ENCODE measurements at regions not wholly inside any gene's neighbourhood (a gene's known extent, or its start where the extent isn't known, plus 50 kb on each side); places are given as distances from the start of the nearest gene placed in this dataset.

- Histone ChIP-seq H3K4me3 (ENCODE audit: low read length) (no peak overlapping the region), H3K4me2 (ENCODE audit: low read length) (no peak overlapping the region), H3K4me1 (ENCODE audit: control insufficient read depth, insufficient read depth, low read length) (no peaks in the 10 kb centered on the region), H3K36me3 (ENCODE audit: insufficient read depth, low read length) (no peaks in the 10 kb centered on the region), H3K9ac (ENCODE audit: low read depth, low read length) (no peak overlapping the region), H3K27me3 (ENCODE audit: control insufficient read depth, insufficient read depth, low read length) (no peaks in the 10 kb centered on the region), H3K9me3 (replicated peaks; ENCODE audit: low read length) (no peaks in the 10 kb centered on the region)
Measured at GRCh38 chr4:35506161-35506560, 738.2 kb downstream of the ARAP2 start.

DNA sequence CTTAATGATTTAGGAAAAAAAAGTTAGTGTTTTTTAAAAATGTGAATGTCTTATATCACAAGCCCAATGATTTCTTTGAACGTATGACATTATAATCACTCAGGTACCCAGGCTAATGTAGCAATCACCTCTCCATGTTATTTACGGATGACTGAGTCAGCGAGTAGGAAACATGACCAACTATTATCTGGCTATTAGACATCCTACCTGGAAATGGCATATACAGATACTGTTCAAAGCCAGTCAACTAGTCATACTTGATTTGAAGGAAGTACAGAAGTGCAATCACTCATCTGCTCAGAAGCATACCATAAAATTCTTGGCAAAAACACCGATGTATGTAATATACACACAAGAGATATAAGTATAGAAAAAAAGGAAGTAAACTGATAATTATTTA is 732.5 kb downstream of the ARAP2 start:
- Histone ChIP-seq H3K4me1 (ENCODE audit: control insufficient read depth, insufficient read depth, low read length) (no peaks in the 10 kb centered on the region), H3K36me3 (ENCODE audit: insufficient read depth, low read length) (no peaks in the 10 kb centered on the region), H3K9ac (ENCODE audit: low read depth, low read length) (no peak overlapping the region), H3K4me3 (ENCODE audit: low read length) (no peak overlapping the region), H3K4me2 (ENCODE audit: low read length) (no peak overlapping the region), H3K9me3 (replicated peaks; ENCODE audit: low read length) (no peaks in the 10 kb centered on the region), H3K27me3 (ENCODE audit: control insufficient read depth, insufficient read depth, low read length) (no peaks in the 10 kb centered on the region)

- no peaks in the 10 kb centered on the region for H3K36me3 ChIP-seq (ENCODE audit: insufficient read depth, low read length)
- H3K4me3 ChIP-seq (ENCODE audit: low read length): no peak overlapping the region
- H3K4me2 ChIP-seq (ENCODE audit: low read length): no peak overlapping the region
- no peak overlapping the region for H3K9ac ChIP-seq (ENCODE audit: low read depth, low read length)
- peaks cover 4% of the 10 kb centered on the region for H3K9me3 ChIP-seq (replicated peaks; ENCODE audit: low read length)
- no peaks in the 10 kb centered on the region for H3K4me1 ChIP-seq (ENCODE audit: control insufficient read depth, insufficient read depth, low read length)
- H3K27me3 ChIP-seq (ENCODE audit: control insufficient read depth, insufficient read depth, low read length): no peaks in the 10 kb centered on the region
Measured at GRCh38 chr4:35516102-35516501, 728.2 kb downstream of the ARAP2 start.

GRCh38 chr4:35520059-35520458 is 724.3 kb downstream of the ARAP2 start:
- no peaks in the 10 kb centered on the region for H3K4me1 ChIP-seq (ENCODE audit: control insufficient read depth, insufficient read depth, low read length)
- no peak overlapping the region for H3K4me2 ChIP-seq (ENCODE audit: low read length)
- peaks cover 4% of the 10 kb centered on the region for H3K9me3 ChIP-seq (replicated peaks; ENCODE audit: low read length)

GRCh38 chr4:35521682-35522081 is 722.6 kb downstream of the ARAP2 start:
- Histone ChIP-seq H3K9me3 (replicated peaks; ENCODE audit: low read length) (peaks cover 4% of the 10 kb centered on the region), H3K4me3 (ENCODE audit: low read length) (no peak overlapping the region), H3K4me1 (ENCODE audit: control insufficient read depth, insufficient read depth, low read length) (no peaks in the 10 kb centered on the region), H3K27me3 (ENCODE audit: control insufficient read depth, insufficient read depth, low read length) (no peaks in the 10 kb centered on the region), H3K36me3 (ENCODE audit: insufficient read depth, low read length) (no peaks in the 10 kb centered on the region), H3K4me2 (ENCODE audit: low read length) (no peak overlapping the region), H3K9ac (ENCODE audit: low read depth, low read length) (no peak overlapping the region)

More at GRCh38 chr4:35520059-35520458, 724.3 kb downstream of the ARAP2 start:
- Histone ChIP-seq H3K4me3 (ENCODE audit: low read length) (no peak overlapping the region), H3K27me3 (ENCODE audit: control insufficient read depth, insufficient read depth, low read length) (no peaks in the 10 kb centered on the region), H3K36me3 (ENCODE audit: insufficient read depth, low read length) (no peaks in the 10 kb centered on the region), H3K9ac (ENCODE audit: low read depth, low read length) (no peak overlapping the region)

DNA sequence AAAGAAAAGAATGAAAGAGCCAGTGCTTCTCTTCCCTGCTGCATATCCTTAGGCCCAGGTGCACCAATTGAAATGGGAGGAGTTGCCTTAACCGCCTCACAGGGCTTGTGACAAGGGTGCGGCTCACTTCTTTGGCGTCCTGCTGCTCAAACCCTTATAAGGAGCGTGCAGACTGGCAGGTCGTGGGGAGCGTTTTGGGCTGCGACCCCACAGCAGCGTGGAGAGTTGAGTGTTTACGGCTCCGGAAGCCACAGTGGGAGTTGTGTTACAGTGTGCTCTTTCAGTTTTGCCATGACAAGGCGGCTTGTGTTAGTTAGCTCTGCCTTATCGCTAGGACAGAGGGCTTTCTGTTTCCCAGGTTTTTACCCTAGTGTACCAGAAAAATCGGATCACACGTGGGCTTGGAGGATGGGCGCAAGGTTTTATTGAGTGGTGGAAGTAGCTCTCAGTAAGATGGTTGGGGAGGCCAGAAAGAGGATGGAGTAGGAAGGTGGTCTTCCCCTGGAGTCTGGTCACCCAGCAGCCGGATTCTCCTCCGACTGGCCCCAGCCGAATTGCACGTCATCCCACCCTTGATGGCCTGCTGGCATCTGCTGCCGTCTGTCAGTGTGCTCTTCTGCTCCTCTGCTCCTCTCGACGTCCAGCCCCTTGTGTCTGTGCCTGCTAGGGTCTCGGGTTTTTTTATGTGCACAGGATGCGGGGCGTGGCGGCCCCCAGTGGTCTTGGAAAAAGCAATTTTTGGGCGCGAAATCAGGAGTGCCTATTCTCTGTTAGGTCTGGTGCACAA is 718.9 kb downstream of the ARAP2 start:
- Histone ChIP-seq H3K4me2 (ENCODE audit: low read length) (no peak overlapping the region), H3K9ac (ENCODE audit: low read depth, low read length) (no peak overlapping the region), H3K4me1 (ENCODE audit: control insufficient read depth, insufficient read depth, low read length) (no peaks in the 10 kb centered on the region), H3K27me3 (ENCODE audit: control insufficient read depth, insufficient read depth, low read length) (no peaks in the 10 kb centered on the region), H3K9me3 (replicated peaks; ENCODE audit: low read length) (peaks cover 4% of the 10 kb centered on the region), H3K4me3 (ENCODE audit: low read length) (no peak overlapping the region), H3K36me3 (ENCODE audit: insufficient read depth, low read length) (no peaks in the 10 kb centered on the region)

GRCh38 chr4:35526456-35526855 is 717.9 kb downstream of the ARAP2 start:
- Histone ChIP-seq H3K36me3 (ENCODE audit: insufficient read depth, low read length) (no peaks in the 10 kb centered on the region), H3K4me3 (ENCODE audit: low read length) (no peak overlapping the region), H3K9ac (ENCODE audit: low read depth, low read length) (no peak overlapping the region), H3K9me3 (replicated peaks; ENCODE audit: low read length) (no peaks in the 10 kb centered on the region), H3K4me2 (ENCODE audit: low read length) (no peak overlapping the region), H3K27me3 (ENCODE audit: control insufficient read depth, insufficient read depth, low read length) (no peaks in the 10 kb centered on the region), H3K4me1 (ENCODE audit: control insufficient read depth, insufficient read depth, low read length) (no peaks in the 10 kb centered on the region)

- peaks cover 4% of the 10 kb centered on the region for H3K9me3 ChIP-seq (replicated peaks; ENCODE audit: low read length)
- H3K4me3 ChIP-seq (ENCODE audit: low read length): no peak overlapping the region
- no peaks in the 10 kb centered on the region for H3K27me3 ChIP-seq (ENCODE audit: control insufficient read depth, insufficient read depth, low read length)
- H3K4me2 ChIP-seq (ENCODE audit: low read length): no peak overlapping the region
- H3K9ac ChIP-seq (ENCODE audit: low read depth, low read length): no peak overlapping the region
- no peaks in the 10 kb centered on the region for H3K36me3 ChIP-seq (ENCODE audit: insufficient read depth, low read length)
- H3K4me1 ChIP-seq (ENCODE audit: control insufficient read depth, insufficient read depth, low read length): no peaks in the 10 kb centered on the region
Measured at GRCh38 chr4:35534962-35535361, 709.4 kb downstream of the ARAP2 start.

DNA sequence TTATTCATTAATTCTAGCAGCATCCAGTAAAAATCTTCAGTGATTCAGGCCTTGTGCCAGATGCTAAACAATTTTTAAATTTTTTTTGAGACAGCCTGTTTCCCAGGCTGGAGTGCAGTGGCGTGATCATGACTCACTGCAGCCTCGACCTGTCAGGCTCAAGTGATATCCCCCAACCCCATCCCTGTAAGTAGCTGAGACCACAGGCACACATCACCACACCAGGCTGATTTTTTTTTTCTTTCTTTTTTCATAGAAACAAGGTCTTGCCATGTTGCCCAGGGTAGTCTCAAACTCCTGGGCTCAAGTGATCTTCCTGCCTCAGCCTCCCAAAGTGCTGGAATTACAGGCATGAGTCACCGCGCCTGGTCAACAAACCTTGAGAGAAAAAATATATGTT is 705.5 kb downstream of the ARAP2 start:
- H3K4me3 ChIP-seq (ENCODE audit: low read length): no peak overlapping the region
- no peak overlapping the region for H3K9ac ChIP-seq (ENCODE audit: low read depth, low read length)
- H3K4me1 ChIP-seq (ENCODE audit: control insufficient read depth, insufficient read depth, low read length): no peaks in the 10 kb centered on the region
- H3K36me3 ChIP-seq (ENCODE audit: insufficient read depth, low read length): no peaks in the 10 kb centered on the region
- no peaks in the 10 kb centered on the region for H3K27me3 ChIP-seq (ENCODE audit: control insufficient read depth, insufficient read depth, low read length)
- peaks cover 7% of the 10 kb centered on the region for H3K9me3 ChIP-seq (replicated peaks; ENCODE audit: low read length)
- no peak overlapping the region for H3K4me2 ChIP-seq (ENCODE audit: low read length)

DNA sequence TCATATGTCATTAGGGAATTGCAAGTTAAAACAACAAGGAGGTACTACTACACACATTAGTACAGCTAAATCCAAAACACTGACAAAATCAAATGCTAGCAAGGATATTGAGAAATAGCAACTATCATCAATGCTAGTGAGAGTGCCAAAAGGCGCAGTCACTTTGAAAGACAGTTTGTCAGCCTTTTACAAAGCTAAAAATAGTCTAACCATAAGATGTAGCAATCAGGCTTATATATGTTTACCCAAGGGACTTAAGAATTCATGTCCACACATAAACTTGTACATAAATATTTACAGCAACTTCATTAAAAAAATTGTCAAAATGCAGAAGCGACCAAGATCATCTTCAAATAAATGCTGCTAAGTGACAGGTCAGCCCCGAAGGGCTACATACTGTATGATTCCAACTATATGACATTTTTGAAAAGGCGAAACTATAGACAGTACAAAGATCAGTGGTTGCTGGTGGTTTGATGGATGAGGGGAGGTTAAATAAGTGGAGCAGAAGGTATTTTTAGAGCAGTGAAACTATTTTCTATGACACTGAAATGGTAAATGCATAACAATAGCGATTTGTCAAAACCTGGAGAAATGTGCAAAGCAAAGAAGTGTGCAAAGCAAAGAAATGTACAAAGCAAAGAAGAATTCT is 704.8 kb downstream of the ARAP2 start:
- Histone ChIP-seq H3K27me3 (ENCODE audit: control insufficient read depth, insufficient read depth, low read length) (no peaks in the 10 kb centered on the region), H3K36me3 (ENCODE audit: insufficient read depth, low read length) (no peaks in the 10 kb centered on the region), H3K4me2 (ENCODE audit: low read length) (no peak overlapping the region), H3K4me3 (ENCODE audit: low read length) (no peak overlapping the region), H3K4me1 (ENCODE audit: control insufficient read depth, insufficient read depth, low read length) (no peaks in the 10 kb centered on the region), H3K9ac (ENCODE audit: low read depth, low read length) (no peak overlapping the region), H3K9me3 (replicated peaks; ENCODE audit: low read length) (peaks cover 7% of the 10 kb centered on the region)

DNA sequence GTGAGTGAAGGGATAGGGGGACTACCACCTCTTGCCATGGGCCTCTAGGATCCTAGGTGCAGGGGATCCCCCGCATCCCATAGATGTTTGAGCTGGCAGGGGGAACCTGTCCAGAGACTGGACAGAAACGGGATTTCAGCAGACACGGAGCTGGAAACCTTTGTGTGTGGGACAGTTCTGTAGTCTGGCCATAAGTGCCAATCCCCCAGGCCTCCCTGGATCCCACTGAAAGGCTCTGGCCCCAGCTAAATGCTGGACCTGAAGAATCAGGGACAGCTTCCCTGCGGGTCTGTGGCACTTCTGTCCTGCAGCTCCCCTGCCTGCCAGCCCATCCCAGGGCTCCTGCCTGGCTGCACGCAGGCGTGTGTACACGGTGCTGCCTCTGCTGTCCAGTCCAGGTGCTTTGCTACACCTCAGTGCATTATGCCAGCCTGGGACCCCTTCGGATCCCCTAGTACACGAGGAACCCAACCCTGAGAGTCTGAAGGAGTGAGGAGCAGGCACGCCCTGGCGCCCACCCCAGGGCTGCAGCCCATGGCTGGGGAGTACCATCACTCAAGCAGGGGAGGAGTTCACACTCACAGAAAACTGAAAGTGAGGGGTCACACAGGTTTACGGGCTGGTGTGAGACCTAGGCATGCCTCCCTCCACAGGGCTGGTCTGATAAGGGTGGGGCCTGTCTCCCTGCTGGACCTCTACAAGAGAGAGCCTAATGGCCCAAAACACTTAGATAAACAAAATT is 703.0 kb downstream of the ARAP2 start:
- Histone ChIP-seq H3K9ac (ENCODE audit: low read depth, low read length) (no peak overlapping the region), H3K4me3 (ENCODE audit: low read length) (no peak overlapping the region), H3K9me3 (replicated peaks; ENCODE audit: low read length) (peaks cover 7% of the 10 kb centered on the region), H3K27me3 (ENCODE audit: control insufficient read depth, insufficient read depth, low read length) (no peaks in the 10 kb centered on the region), H3K4me1 (ENCODE audit: control insufficient read depth, insufficient read depth, low read length) (no peaks in the 10 kb centered on the region), H3K4me2 (ENCODE audit: low read length) (no peak overlapping the region), H3K36me3 (ENCODE audit: insufficient read depth, low read length) (no peaks in the 10 kb centered on the region)
